GM23248 (cell line): ENCODE measurements at regions not wholly inside any gene's neighbourhood (a gene's known extent, or its start where the extent isn't known, plus 50 kb on each side); places are given as distances from the start of the nearest gene placed in this dataset.

Source experiments
- EZH2 ChIP-seq: fragments of 200-600 bp; sonication (generic); IDR thresholded peaks from 2 replicates; pipeline ENCODE4 v1.6.1; 2018; ENCODE audit warnings: antibody characterized with exemption, mild to moderate bottlenecking; ENCODE audit not compliant: insufficient read depth, poor library complexity, severe bottlenecking
- EZH2phosphoT487 ChIP-seq: fragments of 200-600 bp; sonication (generic); IDR thresholded peaks from 2 replicates; pipeline ENCODE4 v1.6.1; 2018; ENCODE audit warnings: antibody characterized with exemption, moderate library complexity, mild to moderate bottlenecking, low read depth; ENCODE audit not compliant: insufficient read depth

- TF ChIP-seq EZH2 (no peak), EZH2phosphoT487 (no peak)
Observed at GRCh38 chr5:74021126-74021525, 395.1 kb downstream of the ARHGEF28 start.
